ENCODE measurements at regions not wholly inside any gene's neighbourhood (a gene's known extent, or its start where the extent isn't known, plus 50 kb on each side); places are given as distances from the start of the nearest gene placed in this dataset.

GRCh38 chr5:6000867-6001266 is 377.5 kb downstream of the MED10 start:
- no peaks in the 10 kb centered on the region for H3K36me3 ChIP-seq
- H3K9ac ChIP-seq: no peak overlapping the region
- H3K9me3 ChIP-seq (replicated peaks in 1 of 11): peaks cover 6 to 23% (median 17%) of the 10 kb centered on the region in 11 experiments
- no peaks in the 10 kb centered on the region for H4K20me1 ChIP-seq
- H3K4me1 ChIP-seq: no peaks in the 10 kb centered on the region
- H3K4me3 ChIP-seq: no peak overlapping the region
- no peak overlapping the region for H3K27ac ChIP-seq
- no peaks in the 10 kb centered on the region for H3K27me3 ChIP-seq
- TF ChIP-seq Cebpa-rat (IDR thresholded peaks at IDR 0.05): no peak
- H3K4me2 ChIP-seq: no peak overlapping the region

- Histone ChIP-seq H4K20me1 (no peaks in the 10 kb centered on the region), H3K4me2 (no peak overlapping the region), H3K27me3 (no peaks in the 10 kb centered on the region), H3K9me3 (replicated peaks in 1 of 11) (peaks cover 46 to 66% (median 57%) of the 10 kb centered on the region in 11 experiments), H3K4me3 (no peak overlapping the region), H3K36me3 (no peaks in the 10 kb centered on the region), H3K27ac (no peak overlapping the region), H3K9ac (no peak overlapping the region), H3K4me1 (no peaks in the 10 kb centered on the region)
- TF ChIP-seq Cebpa-rat (IDR thresholded peaks at IDR 0.05): no peak
Measured at GRCh38 chr5:5995819-5996218, 382.5 kb downstream of the MED10 start.

- H3K27ac ChIP-seq: no peak overlapping the region
- H3K27me3 ChIP-seq: no peaks in the 10 kb centered on the region
- peaks cover 0 to 3% (median 0%) of the 10 kb centered on the region in 11 experiments; a peak in 4 of 22 replicates for H3K9me3 ChIP-seq (replicated peaks in 1 of 11)
- H3K9ac ChIP-seq: no peak overlapping the region
- no peaks in the 10 kb centered on the region for H4K20me1 ChIP-seq
- H3K4me3 ChIP-seq: no peak overlapping the region
- no peaks in the 10 kb centered on the region for H3K4me1 ChIP-seq
- H3K36me3 ChIP-seq: no peaks in the 10 kb centered on the region
- no peak overlapping the region for H3K4me2 ChIP-seq
- no peak for TF ChIP-seq Cebpa-rat (IDR thresholded peaks at IDR 0.05)
Measured at GRCh38 chr5:5986492-5987178, 391.7 kb downstream of the MED10 start.

- no peak for TF ChIP-seq Cebpa-rat (IDR thresholded peaks at IDR 0.05)
- Histone ChIP-seq H4K20me1 (no peaks in the 10 kb centered on the region), H3K9me3 (replicated peaks in 1 of 11) (no peaks in the 10 kb centered on the region), H3K4me1 (peaks cover under 1 to 9% (median 4%) of the 10 kb centered on the region in 10 experiments; a peak in 18 of 20 replicates), H3K27me3 (no peaks in the 10 kb centered on the region), H3K9ac (no peak overlapping the region), H3K4me3 (no peak overlapping the region), H3K36me3 (no peaks in the 10 kb centered on the region), H3K4me2 (no peak overlapping the region), H3K27ac (no peak overlapping the region)
Measured at GRCh38 chr5:5985332-5985731, 393.0 kb downstream of the MED10 start.

- Histone ChIP-seq H3K27ac (no peak overlapping the region), H4K20me1 (no peaks in the 10 kb centered on the region), H3K4me2 (no peak overlapping the region), H3K36me3 (no peaks in the 10 kb centered on the region), H3K9me3 (replicated peaks in 1 of 11) (no peaks in the 10 kb centered on the region), H3K9ac (no peak overlapping the region), H3K27me3 (no peaks in the 10 kb centered on the region), H3K4me3 (no peak overlapping the region), H3K4me1 (peaks cover 14 to 28% (median 23%) of the 10 kb centered on the region in 10 experiments)
- TF ChIP-seq Cebpa-rat (IDR thresholded peaks at IDR 0.05): no peak
Measured at GRCh38 chr5:5983261-5983980, 394.9 kb downstream of the MED10 start.

- no peaks in the 10 kb centered on the region for H3K36me3 ChIP-seq
- peaks cover 14 to 29% (median 23%) of the 10 kb centered on the region in 10 experiments for H3K4me1 ChIP-seq
- no peaks in the 10 kb centered on the region for H3K27me3 ChIP-seq
- no peaks in the 10 kb centered on the region for H4K20me1 ChIP-seq
- H3K9ac ChIP-seq: no peak overlapping the region
- no peak overlapping the region for H3K4me2 ChIP-seq
- H3K4me3 ChIP-seq: no peak overlapping the region
- no peak overlapping the region for H3K27ac ChIP-seq
- no peak for TF ChIP-seq Cebpa-rat (IDR thresholded peaks at IDR 0.05)
- no peaks in the 10 kb centered on the region for H3K9me3 ChIP-seq (replicated peaks in 1 of 11)
Measured at GRCh38 chr5:5981562-5981961, 396.8 kb downstream of the MED10 start.

- no peaks in the 10 kb centered on the region for H3K36me3 ChIP-seq
- no peak overlapping the region for H3K4me3 ChIP-seq
- no peaks in the 10 kb centered on the region for H3K9me3 ChIP-seq (replicated peaks in 1 of 11)
- H3K4me1 ChIP-seq: peaks cover 14 to 29% (median 23%) of the 10 kb centered on the region in 10 experiments
- no peak for TF ChIP-seq Cebpa-rat (IDR thresholded peaks at IDR 0.05)
- no peaks in the 10 kb centered on the region for H4K20me1 ChIP-seq
- H3K27me3 ChIP-seq: no peaks in the 10 kb centered on the region
- H3K4me2 ChIP-seq: peak overlapping the region; percentile 22 to 83 (median 73); a peak in 20 of 22 replicates
- peak overlapping the region in 2 of 11 experiments; percentile 7 to 38; a peak in 2 of 22 replicates for H3K27ac ChIP-seq
- H3K9ac ChIP-seq: no peak overlapping the region
Measured at GRCh38 chr5:5980538-5980895, 397.8 kb downstream of the MED10 start.

- no peak overlapping the region for H3K4me3 ChIP-seq
- H3K9me3 ChIP-seq (replicated peaks in 1 of 11): no peaks in the 10 kb centered on the region
- peak overlapping the region; percentile 22 to 83 (median 73) for H3K4me2 ChIP-seq
- peaks cover 14 to 29% (median 23%) of the 10 kb centered on the region in 10 experiments for H3K4me1 ChIP-seq
- H3K27me3 ChIP-seq: no peaks in the 10 kb centered on the region
- TF ChIP-seq Cebpa-rat (IDR thresholded peaks at IDR 0.05): no peak
- H3K27ac ChIP-seq: peak overlapping the region in 2 of 11 experiments; percentile 1 to 7; a peak in 3 of 22 replicates
- no peaks in the 10 kb centered on the region for H4K20me1 ChIP-seq
- H3K36me3 ChIP-seq: no peaks in the 10 kb centered on the region
- H3K9ac ChIP-seq: 0 out of 22 replicates have a peak overlapping the region, but pooled peaks of 1 of the 11 experiments have one; percentile 3
Measured at GRCh38 chr5:5979761-5980537, 398.4 kb downstream of the MED10 start.

- no peaks in the 10 kb centered on the region for H3K9me3 ChIP-seq (replicated peaks in 1 of 11)
- no peak overlapping the region for H3K4me3 ChIP-seq
- H3K4me1 ChIP-seq: peaks cover 14 to 29% (median 23%) of the 10 kb centered on the region in 10 experiments
- peak overlapping the region in 1 of 11 experiments; percentile 1; a peak in 2 of 22 replicates for H3K27ac ChIP-seq
- no peak for TF ChIP-seq Cebpa-rat (IDR thresholded peaks at IDR 0.05)
- H3K36me3 ChIP-seq: no peaks in the 10 kb centered on the region
- H3K4me2 ChIP-seq: peak overlapping the region; percentile 22 to 83 (median 73); a peak in 20 of 22 replicates
- 0 out of 22 replicates have a peak overlapping the region, but pooled peaks of 1 of the 11 experiments have one; percentile 3 for H3K9ac ChIP-seq
- H4K20me1 ChIP-seq: no peaks in the 10 kb centered on the region
- H3K27me3 ChIP-seq: no peaks in the 10 kb centered on the region
Measured at GRCh38 chr5:5979377-5979760, 399.0 kb downstream of the MED10 start.

All from BLaER1 treated with 17β-estradiol and CSF1 and Interleukin-3, amounts not matched to agents 10 nM and 100 nM (cell line).